Left lung (tissue), 4 donors: ENCODE measurements at regions not wholly inside any gene's neighbourhood (a gene's known extent, or its start where the extent isn't known, plus 50 kb on each side); places are given as distances from the start of the nearest gene placed in this dataset.

ENCODE experiments used
- ATAC-seq: fragments of 200-7000 bp; cut with Tn5 transposase; one replicate; pipeline ENCODE4 v1.9.1; 2020; ENCODE audit warnings: moderate library complexity
- DNase-seq, 4 donors: peaks; one replicate each; pipeline ENCODE4 v3.0.0-alpha.2; 2013 to 2020
- H3K27ac ChIP-seq, 2 donors: fragments of 200-600 bp; sonication (generic) in 1 of 2; one replicate each; pipeline versions ENCODE4 v1.5.0 to v1.8.0; 2020 to 2021
- H3K27me3 ChIP-seq, 2 donors: fragments of 200-600 bp; sonication (generic) in 1 of 2; one replicate each; pipeline versions ENCODE4 v1.5.0 to v1.8.0; 2020 to 2021
- H3K36me3 ChIP-seq, 2 donors: fragments of 200-600 bp; sonication (generic) in 1 of 2; one replicate each; pipeline versions ENCODE4 v1.5.0 to v1.8.0; 2020 to 2021
- H3K4me1 ChIP-seq, 2 donors: fragments of 200-600 bp; one replicate each; pipeline ENCODE4 v1.8.0; 2021
- H3K4me3 ChIP-seq, 2 donors: fragments of 200-600 bp; sonication (generic) in 1 of 2; one replicate each; pipeline versions ENCODE4 v1.5.0 to v1.8.0; 2020 to 2021; ENCODE audit warnings: mild to moderate bottlenecking in 1 of 2
- H3K9me3 ChIP-seq, 2 donors: fragments of 200-600 bp; sonication (generic) in 1 of 2; one replicate each; pipeline versions ENCODE4 v1.5.0 to v1.8.0; 2020 to 2021
- intact Hi-C, 2 donors: fragments of 100-400 bp; cut with DNase I; formaldehyde crosslinking; loops; one replicate each; pipeline versions ENCODE4 v1.11.2 to v1.14.2; 2022
- TF ChIP-seq, protein P1 (sequence below), 2 donors: fragments of 200-600 bp; sonication (generic) in 1 of 2; IDR thresholded peaks; one replicate each; pipeline versions ENCODE4 v1.5.0 to v1.8.0; 2021; ENCODE audit warnings: antibody characterized with exemption in 2 of 2
- donor health status: DM: no; HTN: yes; CAD: no.
- donor health status: DM: no; HTN: no; CAD: no.

GRCh38 chr9:106146886-106147285, 452.5 kb downstream of the TMEM38B start:
- intact Hi-C loops, result no loop called here
- Histone ChIP-seq H3K27ac (no peak overlapping the region), H3K36me3 (no peaks in the 10 kb centered on the region), H3K27me3 (no peaks in the 10 kb centered on the region), H3K4me1 (no peaks in the 10 kb centered on the region), H3K4me3 (no peak overlapping the region), H3K9me3 (peaks cover 0 to 2% of the 10 kb centered on the region in 2 donors)
- DNase-seq, result no peak
- ATAC-seq, result no peak
- TF ChIP-seq, protein P1, sequence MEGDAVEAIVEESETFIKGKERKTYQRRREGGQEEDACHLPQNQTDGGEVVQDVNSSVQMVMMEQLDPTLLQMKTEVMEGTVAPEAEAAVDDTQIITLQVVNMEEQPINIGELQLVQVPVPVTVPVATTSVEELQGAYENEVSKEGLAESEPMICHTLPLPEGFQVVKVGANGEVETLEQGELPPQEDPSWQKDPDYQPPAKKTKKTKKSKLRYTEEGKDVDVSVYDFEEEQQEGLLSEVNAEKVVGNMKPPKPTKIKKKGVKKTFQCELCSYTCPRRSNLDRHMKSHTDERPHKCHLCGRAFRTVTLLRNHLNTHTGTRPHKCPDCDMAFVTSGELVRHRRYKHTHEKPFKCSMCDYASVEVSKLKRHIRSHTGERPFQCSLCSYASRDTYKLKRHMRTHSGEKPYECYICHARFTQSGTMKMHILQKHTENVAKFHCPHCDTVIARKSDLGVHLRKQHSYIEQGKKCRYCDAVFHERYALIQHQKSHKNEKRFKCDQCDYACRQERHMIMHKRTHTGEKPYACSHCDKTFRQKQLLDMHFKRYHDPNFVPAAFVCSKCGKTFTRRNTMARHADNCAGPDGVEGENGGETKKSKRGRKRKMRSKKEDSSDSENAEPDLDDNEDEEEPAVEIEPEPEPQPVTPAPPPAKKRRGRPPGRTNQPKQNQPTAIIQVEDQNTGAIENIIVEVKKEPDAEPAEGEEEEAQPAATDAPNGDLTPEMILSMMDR (IDR thresholded peaks at IDR 0.05), result no peak

- intact Hi-C loops, result no loop called here
- Histone ChIP-seq H3K9me3 (peaks cover 0 to 2% of the 10 kb centered on the region in 2 donors), H3K27ac (no peak overlapping the region), H3K4me3 (no peak overlapping the region), H3K27me3 (no peaks in the 10 kb centered on the region), H3K4me1 (no peaks in the 10 kb centered on the region), H3K36me3 (no peaks in the 10 kb centered on the region)
- ATAC-seq, result no peak
- TF ChIP-seq, protein P1 (IDR thresholded peaks at IDR 0.05), result no peak
- no peak for DNase-seq
Observed at GRCh38 chr9:106149956-106150355, 455.6 kb downstream of the TMEM38B start.

DNA sequence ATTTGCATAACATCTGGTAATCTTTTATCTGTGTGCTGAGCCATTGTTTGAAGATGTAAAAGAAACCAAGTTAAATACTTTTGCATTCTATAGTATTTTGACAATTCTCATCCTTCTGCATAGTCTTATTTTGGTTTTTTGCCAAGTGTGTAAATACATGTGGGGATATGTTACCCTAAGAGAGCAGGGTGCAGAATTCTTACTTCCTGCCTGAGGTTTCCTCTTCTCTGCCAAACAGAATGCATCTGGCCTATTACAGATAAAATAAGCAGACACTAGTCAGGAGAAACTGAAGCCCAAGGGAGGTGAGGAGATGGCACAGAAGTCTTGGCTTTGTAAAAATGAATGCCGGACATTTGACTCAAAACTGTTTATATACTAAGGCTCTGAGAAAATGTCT, 462.1 kb downstream of the TMEM38B start:
- no peaks in the 10 kb centered on the region for H3K27me3 ChIP-seq
- no peak overlapping the region for H3K27ac ChIP-seq
- no peaks in the 10 kb centered on the region for H3K36me3 ChIP-seq
- TF ChIP-seq, protein P1 (IDR thresholded peaks at IDR 0.05), result no peak
- H3K9me3 ChIP-seq, result no peaks in the 10 kb centered on the region
- H3K4me3 ChIP-seq, result no peak overlapping the region
- no peak for DNase-seq
- no peak for ATAC-seq
- no peaks in the 10 kb centered on the region for H3K4me1 ChIP-seq
- intact Hi-C loops, result no loop called here

DNA sequence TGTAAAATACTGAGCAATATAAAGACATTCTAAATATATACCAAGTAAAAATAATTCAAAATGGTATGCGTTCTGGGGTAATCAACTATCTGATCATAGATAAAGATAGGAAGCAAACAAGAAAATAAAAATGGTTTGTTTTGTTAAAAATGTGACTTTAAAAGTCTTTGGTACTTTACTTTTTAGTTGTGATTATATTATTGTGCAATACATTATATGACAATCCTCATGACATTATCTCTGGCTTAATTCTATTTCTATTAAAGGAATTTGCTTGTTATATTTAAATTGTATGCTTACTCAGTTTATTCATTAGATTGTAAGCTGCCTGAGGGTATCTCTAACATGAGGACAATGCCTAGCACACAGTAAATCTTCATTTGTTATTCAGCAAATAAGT, 477.9 kb downstream of the TMEM38B start:
- no peak for DNase-seq
- no peaks in the 10 kb centered on the region for H3K27me3 ChIP-seq
- no peaks in the 10 kb centered on the region for H3K36me3 ChIP-seq
- H3K4me3 ChIP-seq, result no peak overlapping the region
- TF ChIP-seq, protein P1 (IDR thresholded peaks at IDR 0.05), result no peak
- H3K27ac ChIP-seq, result no peak overlapping the region
- no peaks in the 10 kb centered on the region for H3K4me1 ChIP-seq
- intact Hi-C loops, result no loop called here
- no peak for ATAC-seq
- no peaks in the 10 kb centered on the region for H3K9me3 ChIP-seq

GRCh38 chr9:106174346-106174745, 480.0 kb downstream of the TMEM38B start:
- Histone ChIP-seq H3K27ac (no peak overlapping the region), H3K9me3 (no peaks in the 10 kb centered on the region), H3K4me1 (no peaks in the 10 kb centered on the region), H3K27me3 (no peaks in the 10 kb centered on the region), H3K36me3 (no peaks in the 10 kb centered on the region), H3K4me3 (no peak overlapping the region)
- no peak for DNase-seq
- TF ChIP-seq, protein P1 (IDR thresholded peaks at IDR 0.05), result no peak
- ATAC-seq, result no peak
- intact Hi-C loops, result no loop called here
